Endothelial cell of umbilical vein (primary cell): ENCODE measurements at regions not wholly inside any gene's neighbourhood (a gene's known extent, or its start where the extent isn't known, plus 50 kb on each side); places are given as distances from the start of the nearest gene placed in this dataset.

ENCODE experiments used
- BruUV-seq: library from RNA; stranded (reverse); fragments of 400-500 nt; replicated peaks from 2 replicates; lab custom pipeline; 2021; lab: Mats Ljungman, UMichigan
- CTCF ChIA-PET: fragments of 300-600, 350-600 bp; sonication (Branson Sonifier 250); formaldehyde crosslinking; loops from one replicate; lab custom pipeline; 2021; ENCODE audit warnings: antibody characterized with exemption, inconsistent platforms; lab: Charles Lee
- POLR2A ChIA-PET: fragments of 300-600, 350-600 bp; sonication (Branson Sonifier 250); formaldehyde crosslinking; loops from one replicate; lab custom pipeline; 2021; ENCODE audit warnings: antibody characterized with exemption, inconsistent platforms; lab: Charles Lee
- DNase-seq: peaks from one replicate; pipeline ENCODE4 v3.0.0-alpha.2; 2011; ENCODE audit warnings: low read depth, low spot score
- FAIRE-seq: peaks from 2 replicates; lab custom pipeline; 2011; peaks lifted over from hg19 to GRCh38; lab: Jason Lieb, UNC
- H2AFZ ChIP-seq: 2 replicates; pipeline ENCODE4 v1.6.0; 2012; ENCODE audit warnings: low read depth, low read length, control low read depth, inconsistent platforms
- H3K27ac ChIP-seq: 2 replicates; pipeline ENCODE4 v1.5.1; 2011; ENCODE audit warnings: low read depth, mild to moderate bottlenecking, control low read depth, low read length, moderate library complexity; ENCODE audit not compliant: insufficient read depth
- H3K27me3 ChIP-seq, 2 experiments: 2 replicates each; pipeline versions ENCODE4 v1.6.0 to v1.6.1; 2011; ENCODE audit warnings: low read length in 2 of 2, mixed read lengths in 1 of 2; ENCODE audit not compliant: control insufficient read depth in 2 of 2, insufficient read depth in 2 of 2
- H3K36me3 ChIP-seq, 2 experiments: 2 replicates in 1 of 2; 3 replicates in 1 of 2; pipeline ENCODE4 v1.5.1; 2011; ENCODE audit warnings: low read length in 2 of 2, mild to moderate bottlenecking in 1 of 2, moderate library complexity in 1 of 2; ENCODE audit not compliant: control insufficient read depth in 2 of 2, insufficient read depth in 2 of 2; ENCODE audit errors: extremely low read depth in 1 of 2
- H3K4me1 ChIP-seq: 3 replicates; pipeline ENCODE4 v1.5.1; 2011; ENCODE audit warnings: mild to moderate bottlenecking, low read length; ENCODE audit not compliant: control insufficient read depth, insufficient read depth; ENCODE audit errors: extremely low read depth
- H3K4me2 ChIP-seq: 2 replicates; pipeline ENCODE4 v1.6.1; 2011; ENCODE audit warnings: low read length, control low read depth, mixed read lengths; ENCODE audit not compliant: insufficient read depth
- H3K4me3 ChIP-seq, 3 experiments: fragments of 200-600 bp in 1 of 3; sonication (generic), shearing (Covaris generic) in 1 of 3; replicated peaks in 1 of 3; 2 replicates each; pipeline ENCODE4 v1.5.1; 2011 to 2016; ENCODE audit warnings: control low read depth in 3 of 3, low read length in 3 of 3, mild to moderate bottlenecking in 2 of 3, inconsistent platforms in 1 of 3, low read depth in 1 of 3, moderate library complexity in 1 of 3; ENCODE audit not compliant: insufficient read depth in 1 of 3
- H3K79me2 ChIP-seq: 2 replicates; pipeline ENCODE4 v1.6.0; 2012; ENCODE audit warnings: low read length, inconsistent platforms; ENCODE audit not compliant: control insufficient read depth, insufficient read depth
- H3K9ac ChIP-seq: replicated peaks from 2 replicates; pipeline ENCODE3; 2011; ENCODE audit warnings: low read length, control low read depth; ENCODE audit not compliant: insufficient read depth; ENCODE audit errors: extremely low read depth
- H3K9me1 ChIP-seq: replicated peaks from 3 replicates; pipeline ENCODE4 v1.6.0; 2011; ENCODE audit warnings: mild to moderate bottlenecking, low read length; ENCODE audit not compliant: control insufficient read depth, insufficient read depth; ENCODE audit errors: extremely low read depth
- H3K9me3 ChIP-seq: replicated peaks from 2 replicates; pipeline ENCODE4 v1.5.1; 2012; ENCODE audit warnings: low read length, inconsistent platforms; ENCODE audit not compliant: control insufficient read depth, insufficient read depth
- H4K20me1 ChIP-seq: replicated peaks from 2 replicates; pipeline ENCODE3; 2011; ENCODE audit warnings: mild to moderate bottlenecking, low read length; ENCODE audit not compliant: control insufficient read depth, insufficient read depth; ENCODE audit errors: extremely low read depth
- EZH2 ChIP-seq: IDR thresholded peaks from 2 replicates; pipeline ENCODE4 v1.6.1; 2012; ENCODE audit warnings: borderline replicate concordance, low read depth, mild to moderate bottlenecking, moderate library complexity, low read length, inconsistent platforms; ENCODE audit not compliant: severe bottlenecking
- FOS ChIP-seq: IDR thresholded peaks from 2 replicates; pipeline ENCODE4 v1.6.1; 2011; ENCODE audit warnings: mild to moderate bottlenecking, low read length, moderate library complexity, borderline replicate concordance; ENCODE audit not compliant: insufficient read depth
- GATA2 ChIP-seq: IDR thresholded peaks from 2 replicates; pipeline ENCODE4 v1.7.0; 2011; ENCODE audit warnings: low read depth, mild to moderate bottlenecking, moderate library complexity, mixed read lengths, low read length; ENCODE audit not compliant: insufficient read length, insufficient read depth
- JUN ChIP-seq: IDR thresholded peaks from 2 replicates; pipeline ENCODE4 v1.6.1; 2011; ENCODE audit warnings: borderline replicate concordance, low read depth; ENCODE audit not compliant: insufficient read length, insufficient read depth
- MAX ChIP-seq: IDR thresholded peaks from 2 replicates; pipeline ENCODE4 v1.6.1; 2011; ENCODE audit not compliant: insufficient read depth, insufficient read length
- MYC ChIP-seq: IDR thresholded peaks from one replicate; pipeline ENCODE4 v1.6.1; 2011; ENCODE audit warnings: mild to moderate bottlenecking, low read depth, low read length
- POLR2A ChIP-seq: IDR thresholded peaks from 2 replicates; pipeline ENCODE4 v1.6.1; 2012; ENCODE audit warnings: low read depth, mild to moderate bottlenecking, control low read depth, low read length
- POLR2AphosphoS5 ChIP-seq: IDR thresholded peaks from 2 replicates; pipeline ENCODE4 v1.6.1; 2012; ENCODE audit warnings: low read depth, mild to moderate bottlenecking, control low read depth, low read length, moderate library complexity; ENCODE audit not compliant: insufficient read depth
- dilution Hi-C: fragments of 300-500 bp; cut with MboI; formaldehyde crosslinking; loops from one replicate; pipeline ENCODE4 v1.15.0; 2019; ENCODE audit warnings: low sequenced_read_pairs; ENCODE audit not compliant: extremely low pct_ligation_motif_present
- intact Hi-C: fragments of 100-400 bp; cut with micrococcal nuclease; formaldehyde crosslinking; loops from one replicate; pipeline ENCODE4 v1.10.0; 2022
- TF ChIP-seq, protein P1 (sequence below), 2 donors: IDR thresholded peaks; 1 replicate in 1 of 2; 2 replicates in 1 of 2; pipeline ENCODE4 v1.5.1; 2011; ENCODE audit warnings: low read length in 2 of 2, mild to moderate bottlenecking in 2 of 2, moderate library complexity in 2 of 2, control low read depth in 1 of 2, inconsistent platforms in 1 of 2, low read depth in 1 of 2; ENCODE audit not compliant: insufficient read depth in 1 of 2; ENCODE audit errors: extremely low read depth in 1 of 2

DNA sequence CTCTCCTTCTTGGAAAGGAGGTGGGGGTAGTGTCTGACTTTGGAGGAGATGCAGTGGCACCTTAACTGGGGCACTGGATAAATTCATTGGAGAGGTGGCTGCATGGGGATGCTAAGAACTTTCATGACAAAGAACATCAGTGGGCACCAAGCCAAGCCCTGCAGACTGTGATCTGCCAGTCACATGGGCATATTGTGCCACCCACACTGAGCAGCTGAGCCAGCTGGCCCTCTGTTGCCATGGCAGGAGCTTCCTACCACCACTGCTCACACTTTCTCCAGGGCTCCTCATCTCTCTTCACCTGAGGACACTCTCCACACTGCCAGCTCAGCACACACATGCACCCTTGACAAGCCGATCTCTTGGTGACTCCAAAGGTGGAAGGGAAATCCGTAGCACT, 715.6 kb downstream of the QKI start:
- intact Hi-C loops: no loop called here
- no peaks in the 10 kb centered on the region for H3K9me3 ChIP-seq
- POLR2A ChIA-PET: no interaction called here
- no peaks in the 10 kb centered on the region for H3K36me3 ChIP-seq
- CTCF ChIA-PET: interaction anchor here (1.1 kb wide), 1 partner anchor 20 kb away, joined by 3 read pairs; no protein-coding TSS in a partner anchor
- H3K4me1 ChIP-seq: no peaks in the 10 kb centered on the region
- H3K4me2 ChIP-seq: no peak overlapping the region
- FAIRE-seq (no peak), DNase-seq (no peak)
- no peak overlapping the region for H2AFZ ChIP-seq
- H3K27me3 ChIP-seq: no peaks in the 10 kb centered on the region
- H3K79me2 ChIP-seq: no peaks in the 10 kb centered on the region
- H3K9me1 ChIP-seq: no peaks in the 10 kb centered on the region
- TF ChIP-seq POLR2AphosphoS5 (no peak), MAX (no peak), EZH2 (no peak), JUN (no peak), FOS (no peak), POLR2A (no peak), MYC (no peak), GATA2 (no peak)
- TF ChIP-seq, protein P1, sequence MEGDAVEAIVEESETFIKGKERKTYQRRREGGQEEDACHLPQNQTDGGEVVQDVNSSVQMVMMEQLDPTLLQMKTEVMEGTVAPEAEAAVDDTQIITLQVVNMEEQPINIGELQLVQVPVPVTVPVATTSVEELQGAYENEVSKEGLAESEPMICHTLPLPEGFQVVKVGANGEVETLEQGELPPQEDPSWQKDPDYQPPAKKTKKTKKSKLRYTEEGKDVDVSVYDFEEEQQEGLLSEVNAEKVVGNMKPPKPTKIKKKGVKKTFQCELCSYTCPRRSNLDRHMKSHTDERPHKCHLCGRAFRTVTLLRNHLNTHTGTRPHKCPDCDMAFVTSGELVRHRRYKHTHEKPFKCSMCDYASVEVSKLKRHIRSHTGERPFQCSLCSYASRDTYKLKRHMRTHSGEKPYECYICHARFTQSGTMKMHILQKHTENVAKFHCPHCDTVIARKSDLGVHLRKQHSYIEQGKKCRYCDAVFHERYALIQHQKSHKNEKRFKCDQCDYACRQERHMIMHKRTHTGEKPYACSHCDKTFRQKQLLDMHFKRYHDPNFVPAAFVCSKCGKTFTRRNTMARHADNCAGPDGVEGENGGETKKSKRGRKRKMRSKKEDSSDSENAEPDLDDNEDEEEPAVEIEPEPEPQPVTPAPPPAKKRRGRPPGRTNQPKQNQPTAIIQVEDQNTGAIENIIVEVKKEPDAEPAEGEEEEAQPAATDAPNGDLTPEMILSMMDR (IDR thresholded peaks at IDR 0.05; ENCODE audit: extremely low read depth in 1 of 2, insufficient read depth in 1 of 2, low read depth in 1 of 2, low read length in 2 of 2): no peak
- H3K27ac ChIP-seq: no peak overlapping the region
- H3K9ac ChIP-seq: no peak overlapping the region
- no peaks in the 10 kb centered on the region for H4K20me1 ChIP-seq
- BruUV-seq: no TSS peak
- no peak overlapping the region for H3K4me3 ChIP-seq
- dilution Hi-C loops: no loop called here
